Upper lobe of left lung (tissue), 4 donors: ENCODE measurements at regions not wholly inside any gene's neighbourhood (a gene's known extent, or its start where the extent isn't known, plus 50 kb on each side); places are given as distances from the start of the nearest gene placed in this dataset.

Source experiments
- EP300 ChIP-seq, 4 donors: sonication (generic); formaldehyde crosslinking; IDR thresholded peaks; one replicate each; pipeline ENCODE4 v1.5.1; 2017; ENCODE audit warnings: antibody characterized with exemption in 4 of 4, control low read depth in 2 of 4
- POLR2A ChIP-seq, 4 donors: fragments of 450-650 bp; IDR thresholded peaks; one replicate each; pipeline ENCODE4 v1.5.1; 2016 to 2017; ENCODE audit warnings: antibody characterized with exemption in 4 of 4, mild to moderate bottlenecking in 2 of 4
- POLR2AphosphoS5 ChIP-seq, 2 donors: sonication (generic); formaldehyde crosslinking; IDR thresholded peaks; one replicate each; pipeline ENCODE4 v1.5.1; 2017; ENCODE audit warnings: antibody characterized with exemption in 2 of 2
- TF ChIP-seq, protein P1 (sequence below), 6 experiments: fragments of 450-650 bp in 4 of 6; fragments of 200-600 bp in 2 of 6; sonication (generic) in 2 of 6; IDR thresholded peaks; one replicate each; pipeline ENCODE4 v1.5.1; 2016 to 2019; ENCODE audit warnings: antibody characterized with exemption in 6 of 6

DNA sequence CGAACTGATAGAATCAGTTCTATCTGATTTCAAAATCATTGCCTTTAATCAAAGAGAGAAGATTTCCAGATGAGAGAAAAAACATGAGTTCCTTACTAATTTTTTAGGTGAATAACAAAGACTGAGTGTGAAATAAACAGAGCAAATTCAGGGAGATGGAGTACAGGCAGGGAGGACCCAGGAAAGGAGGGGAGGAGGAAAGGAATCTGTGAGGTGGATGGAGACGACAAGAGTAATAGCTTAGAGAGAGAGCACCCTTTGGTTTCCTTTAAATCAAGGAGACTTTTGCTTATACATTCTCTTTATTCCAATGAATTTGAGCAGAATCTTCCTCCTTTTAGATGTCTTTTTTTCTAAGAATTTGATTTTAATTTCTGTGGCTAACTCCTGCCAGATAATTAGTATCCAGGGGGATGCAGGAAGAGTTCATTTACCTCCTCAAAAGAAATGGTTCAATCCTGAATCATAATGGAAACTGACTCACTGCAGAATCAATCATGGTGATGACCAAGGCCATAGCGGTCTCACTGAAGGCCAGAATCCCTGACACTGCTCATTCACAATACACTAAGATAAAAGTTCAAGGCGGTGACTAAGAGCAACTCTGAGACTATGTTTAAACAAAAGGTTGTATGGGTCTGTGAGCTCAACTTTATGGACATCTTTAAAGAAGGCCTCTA is 234.0 kb upstream of the ZC3H12C start:
- TF ChIP-seq, protein P1, sequence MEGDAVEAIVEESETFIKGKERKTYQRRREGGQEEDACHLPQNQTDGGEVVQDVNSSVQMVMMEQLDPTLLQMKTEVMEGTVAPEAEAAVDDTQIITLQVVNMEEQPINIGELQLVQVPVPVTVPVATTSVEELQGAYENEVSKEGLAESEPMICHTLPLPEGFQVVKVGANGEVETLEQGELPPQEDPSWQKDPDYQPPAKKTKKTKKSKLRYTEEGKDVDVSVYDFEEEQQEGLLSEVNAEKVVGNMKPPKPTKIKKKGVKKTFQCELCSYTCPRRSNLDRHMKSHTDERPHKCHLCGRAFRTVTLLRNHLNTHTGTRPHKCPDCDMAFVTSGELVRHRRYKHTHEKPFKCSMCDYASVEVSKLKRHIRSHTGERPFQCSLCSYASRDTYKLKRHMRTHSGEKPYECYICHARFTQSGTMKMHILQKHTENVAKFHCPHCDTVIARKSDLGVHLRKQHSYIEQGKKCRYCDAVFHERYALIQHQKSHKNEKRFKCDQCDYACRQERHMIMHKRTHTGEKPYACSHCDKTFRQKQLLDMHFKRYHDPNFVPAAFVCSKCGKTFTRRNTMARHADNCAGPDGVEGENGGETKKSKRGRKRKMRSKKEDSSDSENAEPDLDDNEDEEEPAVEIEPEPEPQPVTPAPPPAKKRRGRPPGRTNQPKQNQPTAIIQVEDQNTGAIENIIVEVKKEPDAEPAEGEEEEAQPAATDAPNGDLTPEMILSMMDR (IDR thresholded peaks at IDR 0.05), result no peak
- TF ChIP-seq POLR2A (IDR thresholded peaks at IDR 0.05) (no peak), POLR2AphosphoS5 (IDR thresholded peaks at IDR 0.05) (no peak), EP300 (IDR thresholded peaks at IDR 0.05) (no peak)
